GM12873 (cell line): ENCODE measurements at regions not wholly inside any gene's neighbourhood (a gene's known extent, or its start where the extent isn't known, plus 50 kb on each side); places are given as distances from the start of the nearest gene placed in this dataset.

Experiments used
- CTCF ChIP-seq: IDR thresholded peaks from 2 replicates; pipeline ENCODE4 v1.5.1; 2012; ENCODE audit warnings: low read depth, mild to moderate bottlenecking, moderate library complexity, low read length, control low read depth; ENCODE audit not compliant: insufficient read depth; ENCODE audit errors: missing control alignments

- TF ChIP-seq CTCF, result peak; percentile 68
These were observed 50.9 kb upstream of the PRDX4 start for GRCh38 chrX:23616361-23616760.
